OCI-M2 (cell line): ENCODE measurements at regions not wholly inside any gene's neighbourhood (a gene's known extent, or its start where the extent isn't known, plus 50 kb on each side); places are given as distances from the start of the nearest gene placed in this dataset.

ENCODE experiments used
- DNase-seq: peaks from one replicate; lab custom pipeline; 2025; ENCODE audit not compliant: unreplicated experiment; lab: John Stamatoyannopoulos, UW

DNA sequence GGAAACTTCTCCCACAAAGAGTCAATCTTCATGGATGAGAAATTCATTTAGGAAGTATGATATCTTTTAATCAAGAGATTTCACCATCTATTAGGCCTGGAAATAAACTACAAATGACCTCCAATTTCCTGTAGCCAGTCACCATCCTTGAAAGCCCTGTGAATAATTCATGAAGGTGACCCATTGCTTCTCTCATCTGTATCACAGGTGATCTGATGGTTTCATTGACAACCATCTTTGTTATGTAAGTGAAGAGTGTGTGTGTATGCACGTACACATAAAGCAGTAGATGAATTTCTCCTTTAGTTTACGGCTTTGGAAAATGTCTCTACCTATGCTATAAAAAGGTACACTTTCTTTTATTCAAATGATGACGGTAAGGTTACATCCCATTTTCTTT, 644.1 kb upstream of the KLF4 start:
- no peak for DNase-seq

DNA sequence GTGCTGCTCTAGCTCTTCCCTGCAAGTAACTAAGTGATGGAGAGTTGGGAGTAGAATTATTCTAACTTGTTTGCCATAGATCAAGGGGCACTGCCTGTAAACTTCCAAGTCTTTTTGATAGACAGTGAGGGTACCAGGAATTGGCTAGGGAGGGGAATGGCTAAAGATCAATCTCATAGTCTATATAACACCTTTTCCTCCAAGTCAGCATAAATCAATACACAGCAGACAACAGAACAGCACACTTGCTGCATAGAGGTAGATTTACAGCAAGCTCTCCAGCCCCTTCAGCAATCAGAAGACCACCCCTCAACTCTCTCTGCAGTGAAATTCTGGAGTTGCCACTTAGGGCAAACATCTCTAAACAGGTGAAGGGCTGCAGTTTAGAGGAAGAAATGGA, 643.5 kb upstream of the KLF4 start:
- DNase-seq: no peak

DNA sequence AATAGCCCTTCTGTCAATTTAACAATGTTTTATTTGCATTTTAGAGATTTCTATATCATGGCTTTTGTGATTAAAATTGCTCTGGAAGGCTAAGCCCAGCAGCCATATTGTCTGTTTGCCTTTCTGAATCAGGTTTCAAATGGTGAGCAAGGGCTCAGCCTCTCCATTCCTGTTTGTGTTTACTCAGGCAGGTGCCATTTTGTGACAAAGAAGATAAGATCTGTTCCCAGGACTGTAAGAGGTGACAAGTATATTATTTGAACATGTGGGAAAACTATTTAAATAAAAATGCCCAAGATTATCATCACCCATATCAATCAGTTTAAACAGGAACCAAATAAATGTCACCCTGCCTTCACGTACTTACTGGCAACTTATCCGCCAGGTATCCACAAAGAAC, 641.3 kb upstream of the KLF4 start:
- DNase-seq: no peak

DNA sequence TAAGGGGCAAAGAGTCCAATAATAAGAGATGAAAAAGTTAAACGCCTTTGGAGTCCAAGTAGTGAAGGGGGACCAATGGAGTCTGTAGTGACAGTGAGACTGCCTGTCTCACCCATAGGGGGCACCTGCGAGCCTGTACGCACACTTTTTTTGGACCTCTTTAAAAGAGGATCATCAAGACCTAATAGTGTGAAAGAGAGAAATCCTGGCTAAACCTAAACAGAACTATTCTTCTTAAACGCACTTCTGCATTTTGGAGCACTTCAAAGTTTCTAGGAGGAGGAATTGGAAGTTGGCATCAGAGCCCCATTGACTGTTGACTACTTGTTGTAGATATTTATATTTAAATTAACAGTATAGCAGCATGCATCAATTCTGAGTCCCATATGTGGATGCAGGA, 636.1 kb upstream of the KLF4 start:
- no peak for DNase-seq

DNA sequence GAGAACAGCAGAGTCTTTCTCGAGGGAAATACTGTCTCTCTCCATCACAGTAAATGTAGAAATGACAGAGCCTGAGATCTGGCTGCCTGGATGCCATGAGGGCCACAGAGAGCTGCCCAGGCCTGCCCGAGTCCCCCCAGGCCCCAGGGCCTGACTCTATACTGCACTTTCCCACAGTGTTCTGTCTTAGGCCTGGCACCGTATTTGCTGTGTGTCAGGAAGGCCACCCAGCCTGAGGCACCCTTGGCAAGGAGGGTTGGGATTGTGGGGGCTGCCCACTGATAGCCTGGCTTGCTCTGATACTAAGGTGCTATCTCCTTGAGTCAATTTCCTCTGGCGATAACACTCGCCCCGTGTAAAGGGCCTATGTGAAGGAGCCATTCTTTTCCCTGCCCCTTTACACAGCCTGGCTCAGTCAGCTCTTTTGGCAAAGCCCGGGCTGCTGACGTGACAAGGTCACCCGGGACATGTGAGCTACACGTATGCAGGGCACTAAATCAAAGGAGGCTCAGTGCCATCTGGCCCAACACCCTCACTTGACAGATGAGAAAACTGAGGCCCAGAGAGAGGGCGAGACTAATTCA, 630.1 kb upstream of the KLF4 start:
- no peak for DNase-seq

DNA sequence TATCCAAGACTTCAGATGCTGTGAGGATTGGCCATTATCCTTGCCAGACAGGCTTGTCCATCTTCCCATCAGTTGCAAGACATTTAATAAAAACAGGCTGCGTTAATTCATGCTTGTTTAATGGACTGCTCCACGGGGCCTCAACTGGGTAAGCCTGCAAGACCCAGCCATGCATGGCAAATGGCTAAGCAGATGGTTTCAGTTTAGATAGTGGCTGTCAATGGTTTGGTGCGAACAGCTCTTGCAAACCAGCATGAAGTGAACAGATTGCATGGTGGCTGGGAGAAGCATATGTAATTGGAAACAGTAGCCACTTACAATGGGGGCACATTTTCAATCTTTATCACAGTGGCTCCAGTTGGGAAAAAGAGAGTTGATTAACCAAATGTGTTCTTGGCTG, 628.2 kb upstream of the KLF4 start:
- no peak for DNase-seq

DNA sequence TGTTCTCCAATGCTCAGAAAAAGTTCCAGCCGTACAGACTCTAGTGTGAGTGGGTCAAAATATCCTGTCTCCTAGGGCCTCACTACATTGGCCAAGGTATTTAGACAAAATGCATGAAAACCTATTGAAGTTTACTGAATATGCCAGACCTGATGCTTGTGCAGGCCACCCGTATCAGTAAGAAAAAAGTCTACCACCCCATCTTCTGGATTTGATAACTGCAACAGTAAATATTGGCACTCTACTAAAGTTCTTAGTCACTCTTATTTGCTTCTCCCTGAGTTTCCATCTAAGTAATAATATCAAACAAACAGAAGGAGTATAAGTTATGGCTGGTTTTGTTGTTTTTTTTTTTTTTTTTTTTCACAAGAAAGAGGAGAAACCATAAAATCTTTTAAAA, 627.7 kb upstream of the KLF4 start:
- DNase-seq: no peak

DNA sequence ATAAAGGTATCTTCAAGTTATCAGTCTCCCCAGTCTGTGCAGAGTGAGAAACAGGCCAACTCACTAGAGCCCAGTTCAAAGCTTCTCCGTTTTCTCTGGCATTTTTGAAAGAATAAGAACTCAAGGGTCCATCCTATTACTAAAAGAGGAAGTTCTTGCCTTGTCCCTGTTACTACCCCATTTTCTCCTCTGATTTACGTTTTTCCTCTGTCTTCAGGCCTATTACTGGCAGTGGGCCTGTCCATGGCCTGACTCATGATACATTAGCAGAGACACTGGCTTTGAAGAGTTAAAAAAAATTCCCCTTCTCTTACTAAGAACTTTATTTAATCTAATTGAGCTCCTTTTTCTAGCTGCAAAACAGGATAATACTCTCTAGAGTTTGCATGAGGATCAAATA, 624.0 kb upstream of the KLF4 start:
- no peak for DNase-seq

DNA sequence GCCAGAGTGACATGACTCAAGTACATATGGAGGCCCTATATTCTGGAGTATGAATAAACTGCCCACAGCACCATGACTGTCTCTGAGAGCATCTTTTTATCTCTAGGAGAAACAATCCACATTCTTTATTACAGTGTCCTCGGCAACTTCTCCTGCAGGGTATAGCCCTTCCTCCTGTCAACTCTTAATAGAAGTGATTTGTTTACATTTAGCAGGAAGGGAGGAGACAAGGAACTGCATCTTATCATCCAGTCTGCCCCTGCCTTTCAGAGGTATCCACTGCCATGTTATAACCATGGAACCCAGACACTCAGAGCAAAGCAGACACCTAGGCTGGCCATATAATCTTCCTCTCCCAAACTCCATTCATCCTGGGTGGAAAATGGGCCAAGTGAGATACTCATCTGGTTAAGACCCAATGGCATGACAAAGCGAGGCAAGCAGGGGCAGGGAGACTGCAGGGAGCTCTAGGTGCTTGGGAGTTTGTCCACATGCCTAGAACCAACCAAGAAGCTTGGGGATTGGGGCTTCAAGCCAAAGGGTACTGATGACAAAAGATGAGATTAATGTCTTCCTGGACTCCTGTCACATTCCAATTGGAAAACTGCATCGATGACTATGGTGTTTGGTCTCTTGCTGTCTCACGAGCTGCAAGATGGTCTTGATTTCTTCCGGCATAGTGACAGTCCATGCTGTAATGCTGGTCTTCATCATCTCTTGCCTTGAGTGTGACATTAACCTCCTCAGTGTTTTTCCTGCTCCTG, 620.5 kb upstream of the KLF4 start:
- no peak for DNase-seq

DNA sequence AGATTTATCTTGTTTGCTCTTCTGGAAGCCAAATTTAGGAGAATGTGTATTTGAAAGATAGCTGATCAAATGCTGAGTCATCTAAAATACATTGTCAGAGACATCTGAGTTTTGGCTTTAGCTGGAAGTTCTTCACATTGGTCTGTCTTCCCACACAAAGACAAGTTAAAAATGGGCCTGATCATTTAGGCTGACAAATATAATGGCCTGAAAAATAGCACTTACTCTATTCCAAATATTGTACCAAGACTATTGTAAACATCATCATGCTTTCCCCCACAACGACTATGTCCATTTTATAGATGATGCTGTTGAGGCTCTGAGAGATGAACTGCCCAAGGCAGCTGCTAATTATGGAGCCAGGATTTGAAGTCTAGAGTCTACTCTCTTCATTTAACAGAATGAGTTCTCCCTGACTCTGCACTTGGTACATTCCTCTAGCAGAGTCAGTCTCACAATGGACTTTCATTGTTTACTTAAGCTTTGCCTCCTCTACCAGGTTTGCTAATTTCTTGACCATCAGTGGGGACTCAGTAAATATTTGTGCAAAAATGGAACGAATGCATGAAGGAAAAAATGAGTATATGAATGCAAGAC, 619.4 kb upstream of the KLF4 start:
- no peak for DNase-seq

DNA sequence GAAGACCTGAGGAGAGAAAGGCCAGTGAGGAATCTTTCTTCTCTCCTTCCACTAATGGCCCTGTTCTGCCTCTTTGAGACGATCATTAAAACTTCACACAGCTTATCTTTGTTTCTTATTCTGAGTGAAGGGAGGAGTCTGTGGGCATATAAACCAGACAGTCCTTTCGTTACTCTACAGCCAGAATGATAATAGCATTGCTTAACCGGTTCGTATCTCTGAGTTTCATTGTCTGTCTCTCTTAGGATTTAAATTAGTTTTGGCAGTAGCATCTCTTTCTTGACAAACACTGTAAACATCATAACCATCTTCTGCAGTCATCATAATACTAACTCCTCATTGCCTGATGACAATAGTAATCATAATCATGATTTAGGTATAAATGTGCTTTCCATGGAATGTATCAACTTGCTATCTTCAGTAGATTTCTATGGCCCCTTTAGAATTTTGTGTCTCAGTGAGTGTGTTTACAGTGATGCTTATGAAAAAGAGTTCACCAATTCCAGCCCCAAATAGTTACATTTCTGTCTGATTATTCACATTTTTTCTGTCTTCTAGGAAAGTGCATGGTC, 618.8 kb upstream of the KLF4 start:
- no peak for DNase-seq

DNA sequence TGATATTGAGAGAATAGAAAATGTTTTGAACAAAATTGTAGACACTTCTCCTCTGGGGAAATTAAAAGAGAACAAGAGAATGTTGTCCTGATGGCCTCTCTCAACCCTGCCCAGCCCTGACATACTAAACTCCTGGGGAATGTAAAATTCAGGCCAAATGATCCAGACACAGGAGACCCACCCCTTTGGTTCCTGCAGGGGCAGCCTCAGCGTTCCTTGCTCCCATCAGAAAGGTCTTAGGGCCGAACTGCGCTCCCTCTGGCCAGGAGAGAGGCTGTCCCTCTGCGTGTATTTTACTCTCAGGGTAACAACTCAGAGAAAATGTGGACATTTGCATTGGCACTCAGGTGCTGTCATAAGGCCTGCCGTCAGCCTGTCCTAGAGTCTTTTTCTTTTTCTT, 616.3 kb upstream of the KLF4 start:
- DNase-seq: no peak

DNA sequence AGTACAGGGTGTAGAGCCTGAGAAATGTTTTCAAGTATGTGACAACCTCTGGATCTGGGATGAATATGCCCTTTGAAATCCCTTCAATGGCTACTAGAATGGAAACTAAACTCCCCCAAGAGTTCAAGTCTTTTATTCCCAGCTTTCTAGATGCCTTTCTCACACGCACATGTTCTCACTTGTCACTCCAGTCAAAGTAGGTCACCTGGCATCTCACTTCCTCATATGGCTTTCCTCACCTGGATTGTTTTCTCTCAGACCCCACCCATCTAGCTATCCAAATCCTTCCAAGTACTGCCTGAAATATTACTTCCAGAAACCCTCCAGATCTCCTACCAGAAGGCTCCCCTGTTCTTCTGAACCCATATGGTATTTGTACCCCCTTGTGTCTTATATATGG, 615.4 kb upstream of the KLF4 start:
- DNase-seq: no peak

DNA sequence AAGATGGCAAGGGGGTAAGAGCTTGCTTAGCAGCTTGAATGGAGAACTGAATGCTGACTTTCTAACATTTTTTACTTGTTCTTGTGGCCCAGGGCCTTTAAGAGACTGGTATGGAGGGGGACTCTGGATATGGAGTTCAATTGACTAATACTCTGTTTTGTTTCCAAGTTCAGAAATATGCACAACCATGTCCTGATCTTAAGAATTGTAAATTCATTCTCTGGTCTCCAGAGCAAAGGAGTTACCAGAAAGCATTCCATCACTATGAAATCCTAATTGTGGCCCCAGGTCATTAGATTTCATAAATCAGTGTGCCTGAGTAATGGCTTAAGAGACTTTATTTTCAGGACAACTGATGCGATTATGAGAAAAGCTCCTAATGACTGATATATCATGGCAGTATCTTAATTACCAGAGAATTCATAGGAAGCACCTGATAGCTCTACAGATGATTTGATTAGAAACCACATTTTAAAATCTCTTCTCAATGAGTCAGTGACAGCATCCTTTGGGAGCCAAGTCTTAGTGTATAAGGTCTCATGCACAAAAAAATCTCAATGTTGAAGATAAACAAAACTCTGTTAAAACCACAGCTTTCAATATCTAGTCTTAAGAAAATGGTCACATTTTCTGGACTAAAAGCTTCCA, 613.6 kb upstream of the KLF4 start:
- no peak for DNase-seq

DNA sequence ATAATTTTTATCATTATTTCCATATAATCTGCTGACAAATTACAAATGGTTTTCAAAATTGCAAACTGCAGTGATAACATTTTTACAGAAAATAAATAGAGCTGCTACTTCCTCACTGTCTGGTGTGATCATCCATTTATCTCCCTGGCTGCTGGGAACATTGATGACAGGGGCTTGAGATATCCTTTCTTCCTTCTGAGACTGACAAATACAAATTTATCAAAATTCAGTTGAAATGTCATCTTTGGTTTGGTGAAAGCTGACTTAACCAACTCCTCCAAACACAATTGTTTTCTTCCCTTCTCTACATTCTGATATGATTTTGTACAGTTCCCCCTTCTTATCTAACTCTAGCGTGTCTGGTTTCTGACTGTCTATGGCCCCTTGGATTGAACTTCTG, 611.8 kb upstream of the KLF4 start:
- DNase-seq: no peak

DNA sequence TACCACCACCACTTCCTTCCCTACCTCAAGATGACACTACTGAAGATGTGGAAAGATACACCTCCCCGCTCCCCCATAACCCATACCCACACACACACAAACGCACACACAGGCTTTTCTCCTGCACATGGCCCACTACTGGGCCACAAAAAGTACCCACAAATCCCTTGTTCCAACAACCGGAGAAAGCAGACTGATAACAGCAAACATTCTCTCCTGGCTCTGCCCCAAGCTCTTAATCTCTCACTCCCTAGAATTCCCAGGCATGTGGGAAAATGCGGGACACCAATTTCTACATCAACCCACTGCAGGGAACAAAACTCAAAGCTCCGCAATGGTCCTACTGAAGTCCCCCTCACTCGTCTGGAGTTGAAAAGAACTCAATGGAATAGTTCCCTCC, 611.0 kb upstream of the KLF4 start:
- no peak for DNase-seq

DNA sequence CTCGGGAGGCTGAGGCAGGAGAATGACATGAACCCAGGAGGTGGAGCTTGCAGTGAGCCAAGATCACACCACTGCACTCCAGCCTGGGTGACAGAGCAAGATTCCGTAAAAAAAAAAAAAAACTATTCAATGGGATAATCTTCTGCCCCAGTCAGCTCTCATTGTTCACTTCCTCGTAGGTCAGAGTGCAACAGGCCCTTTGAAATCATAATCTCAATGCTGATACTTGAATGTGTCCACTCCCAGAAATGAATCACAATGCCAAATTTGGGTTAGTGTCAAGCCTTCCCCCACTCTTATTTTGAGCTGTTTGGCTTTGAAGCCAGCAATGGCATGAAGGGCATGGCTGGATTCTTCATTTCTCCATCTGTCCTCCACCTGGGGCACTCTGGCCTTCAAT, 610.3 kb upstream of the KLF4 start:
- no peak for DNase-seq

DNA sequence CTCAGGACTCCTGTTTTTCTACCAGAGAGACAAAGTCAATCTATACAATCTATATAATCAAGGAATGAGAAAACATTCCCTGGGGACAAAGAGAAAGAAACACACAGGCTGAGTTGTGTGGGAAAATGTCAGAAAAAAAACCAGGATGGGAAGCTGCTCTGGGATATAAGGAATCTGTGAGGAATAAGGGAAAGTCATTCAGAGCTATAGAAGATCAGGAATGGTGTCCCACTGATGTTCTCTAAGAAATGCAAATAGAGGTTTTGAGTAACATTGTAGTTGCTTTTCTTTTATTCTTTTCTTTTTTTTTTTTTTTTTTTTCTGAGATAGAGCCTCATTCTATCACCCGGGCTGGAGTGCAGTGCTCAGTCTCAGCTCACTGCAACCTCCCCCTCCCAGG, 605.9 kb upstream of the KLF4 start:
- DNase-seq: no peak

DNA sequence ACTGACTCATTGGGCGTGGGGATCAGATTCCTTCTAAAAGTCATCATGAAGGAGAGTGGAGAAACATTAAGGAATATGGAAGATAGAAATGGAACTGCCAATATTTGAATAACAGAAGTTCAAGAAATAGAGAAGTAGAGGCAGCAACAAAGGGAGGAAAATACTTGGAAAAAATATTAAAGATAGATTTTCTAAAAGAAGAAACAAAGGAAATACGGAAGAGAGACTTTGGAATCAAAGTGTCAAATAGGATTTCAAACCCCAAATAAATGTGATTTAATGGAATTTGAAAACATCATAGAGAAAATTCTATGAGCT, 605.1 kb upstream of the KLF4 start:
- no peak for DNase-seq

DNA sequence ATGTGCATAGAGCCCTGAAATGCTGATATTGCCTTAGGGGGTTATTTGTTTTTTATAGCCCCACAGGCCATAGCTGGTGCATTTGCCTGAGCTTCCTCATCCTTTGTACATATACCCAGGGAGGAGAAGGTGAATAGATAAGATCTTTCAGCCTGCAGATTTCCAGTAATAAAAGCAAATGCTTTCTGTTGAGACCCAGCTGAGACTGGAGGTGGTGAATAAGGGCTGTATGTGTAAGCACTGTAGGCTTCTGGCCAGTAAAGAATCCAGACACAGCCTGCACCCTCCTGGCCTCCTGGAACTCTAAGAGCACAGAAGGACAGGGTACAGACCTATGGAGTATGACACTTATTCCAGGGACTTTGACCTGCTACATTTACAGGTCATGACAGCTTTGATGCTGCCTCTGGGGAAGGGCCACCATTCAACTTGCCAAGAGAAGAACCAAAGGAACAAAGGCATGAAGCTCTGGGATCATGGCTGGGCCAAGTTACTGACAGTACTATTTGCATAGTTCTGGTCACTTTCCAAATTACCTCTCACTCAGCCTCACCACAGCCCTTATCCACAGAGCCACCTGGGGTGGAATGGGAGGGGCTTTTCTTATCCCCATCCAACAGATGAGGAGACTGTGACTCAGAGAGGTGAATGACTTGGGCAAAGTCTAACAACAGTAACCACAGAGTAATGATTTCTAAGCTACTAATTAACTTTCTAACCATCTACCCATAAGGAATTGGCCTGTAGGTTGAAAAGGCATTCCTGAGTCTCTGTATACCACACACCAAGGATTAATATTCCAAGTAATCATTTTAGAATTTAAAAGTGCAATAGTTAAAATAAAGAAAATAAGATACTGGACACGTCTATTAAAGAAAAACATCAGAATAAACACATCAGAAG, 604.5 kb upstream of the KLF4 start:
- DNase-seq: no peak

DNA sequence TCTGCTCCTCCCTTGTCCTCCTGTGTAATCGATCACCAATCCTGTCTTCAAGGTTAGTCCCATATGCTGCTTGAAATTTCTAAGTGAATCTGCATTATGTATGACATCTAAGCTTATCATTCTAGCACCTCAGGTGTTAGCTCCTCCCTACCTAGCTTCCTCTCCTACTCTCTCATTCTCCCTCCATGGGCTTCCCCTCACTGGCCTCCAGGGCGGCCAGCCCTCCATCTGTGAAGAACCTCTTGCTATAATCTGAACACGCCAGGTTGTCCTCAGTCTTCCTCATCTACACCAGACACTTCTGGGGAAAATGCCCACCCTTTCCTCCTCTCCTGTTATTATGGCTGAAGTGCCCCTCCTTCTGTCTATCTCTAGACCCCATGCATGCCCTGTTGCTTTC, 599.3 kb upstream of the KLF4 start:
- no peak for DNase-seq
